ENCODE measurements at regions not wholly inside any gene's neighbourhood (a gene's known extent, or its start where the extent isn't known, plus 50 kb on each side); places are given as distances from the start of the nearest gene placed in this dataset.
"Not testable (repeated sequence)": the region's sequence is repeated elsewhere in the genome, so short reads cannot be mapped to it uniquely, and the experiment has no call there.

DNA sequence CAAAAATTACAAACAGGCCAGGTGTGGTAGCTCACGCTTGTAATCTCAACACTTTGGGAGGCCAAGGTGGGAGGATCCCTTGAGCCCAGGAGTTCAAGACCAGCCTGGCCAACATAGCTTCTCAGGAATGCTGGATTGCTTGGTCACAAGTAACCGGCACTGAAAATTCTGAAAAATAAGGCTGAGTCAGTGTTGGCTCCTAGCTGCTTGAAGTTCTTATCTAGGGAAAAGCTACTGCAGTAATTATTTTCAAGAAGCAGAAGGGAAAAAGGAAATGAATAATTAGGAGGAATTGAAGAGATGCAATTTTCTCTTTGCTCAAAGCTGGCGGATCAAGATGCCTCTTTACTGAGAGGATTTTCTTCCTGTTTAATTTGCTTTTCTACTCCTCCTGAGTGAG, 75.0 kb upstream of the GTF3A start:
- DNase-seq (ENCODE audit: low spot score), result no peak
- TF ChIP-seq, protein P1, sequence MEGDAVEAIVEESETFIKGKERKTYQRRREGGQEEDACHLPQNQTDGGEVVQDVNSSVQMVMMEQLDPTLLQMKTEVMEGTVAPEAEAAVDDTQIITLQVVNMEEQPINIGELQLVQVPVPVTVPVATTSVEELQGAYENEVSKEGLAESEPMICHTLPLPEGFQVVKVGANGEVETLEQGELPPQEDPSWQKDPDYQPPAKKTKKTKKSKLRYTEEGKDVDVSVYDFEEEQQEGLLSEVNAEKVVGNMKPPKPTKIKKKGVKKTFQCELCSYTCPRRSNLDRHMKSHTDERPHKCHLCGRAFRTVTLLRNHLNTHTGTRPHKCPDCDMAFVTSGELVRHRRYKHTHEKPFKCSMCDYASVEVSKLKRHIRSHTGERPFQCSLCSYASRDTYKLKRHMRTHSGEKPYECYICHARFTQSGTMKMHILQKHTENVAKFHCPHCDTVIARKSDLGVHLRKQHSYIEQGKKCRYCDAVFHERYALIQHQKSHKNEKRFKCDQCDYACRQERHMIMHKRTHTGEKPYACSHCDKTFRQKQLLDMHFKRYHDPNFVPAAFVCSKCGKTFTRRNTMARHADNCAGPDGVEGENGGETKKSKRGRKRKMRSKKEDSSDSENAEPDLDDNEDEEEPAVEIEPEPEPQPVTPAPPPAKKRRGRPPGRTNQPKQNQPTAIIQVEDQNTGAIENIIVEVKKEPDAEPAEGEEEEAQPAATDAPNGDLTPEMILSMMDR (IDR thresholded peaks at IDR 0.05; ENCODE audit: poor library complexity), result no peak
- TF ChIP-seq EZH2 (IDR thresholded peaks at IDR 0.05; ENCODE audit: borderline replicate concordance) (no peak), EZH2phosphoT487 (IDR thresholded peaks at IDR 0.05; ENCODE audit: low read depth, severe bottlenecking, unreplicated experiment) (no peak)
- Histone ChIP-seq H3K9me3 (ENCODE audit: low read depth) (no peaks in the 10 kb centered on the region), H3K9me2 (replicated peaks; ENCODE audit: insufficient read depth) (no peaks in the 10 kb centered on the region), H3K4me1 (ENCODE audit: insufficient read depth) (no peaks in the 10 kb centered on the region), H3K4me2 (no peak overlapping the region), H2AFZ (no peak overlapping the region), H3K27ac (no peak overlapping the region), H3K27me3 (no peaks in the 10 kb centered on the region), H3K4me3 (no peak overlapping the region), H4K20me1 (ENCODE audit: insufficient read depth, poor library complexity, severe bottlenecking) (no peaks in the 10 kb centered on the region), H3K79me2 (no peaks in the 10 kb centered on the region), H3K36me3 (replicated peaks; ENCODE audit: insufficient read depth, low read depth) (no peaks in the 10 kb centered on the region)
- 74% methylated on average over 3 of the region's 3 CpGs for WGBS (ENCODE audit: low lambda C conversion rate, missing lambda C conversion rate)

DNA sequence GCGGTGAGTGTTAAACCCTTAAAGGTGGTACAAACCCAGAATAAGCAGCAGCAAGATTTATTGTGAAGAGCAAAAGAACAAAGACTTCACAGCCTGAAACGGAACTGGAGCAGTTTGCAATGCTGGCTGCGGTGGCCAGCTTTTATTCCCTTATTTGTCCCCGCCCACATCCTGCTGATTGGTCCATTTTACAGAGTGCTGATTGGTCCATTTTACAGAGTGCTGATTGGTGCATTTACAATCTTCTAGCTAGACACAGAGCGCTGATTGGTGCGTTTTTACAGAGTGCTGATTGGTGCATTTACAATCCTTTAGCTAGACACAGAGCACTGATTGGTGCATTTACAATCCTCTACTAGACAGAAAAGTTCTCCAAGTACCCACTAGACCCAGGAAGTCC, 73.6 kb upstream of the GTF3A start:
- H3K9me3 ChIP-seq (ENCODE audit: low read depth); H4K20me1 ChIP-seq (ENCODE audit: insufficient read depth, poor library complexity, severe bottlenecking); H3K4me3 ChIP-seq; H3K27ac ChIP-seq; H3K4me1 ChIP-seq (ENCODE audit: insufficient read depth); H3K79me2 ChIP-seq; DNase-seq (ENCODE audit: low spot score); H3K9me2 ChIP-seq (replicated peaks; ENCODE audit: insufficient read depth); H3K4me2 ChIP-seq; H2AFZ ChIP-seq; H3K27me3 ChIP-seq; H3K36me3 ChIP-seq (replicated peaks; ENCODE audit: insufficient read depth, low read depth): not testable (repeated sequence)
- 96% methylated on average over 6 of the region's 6 CpGs for WGBS (ENCODE audit: low lambda C conversion rate, missing lambda C conversion rate)

DNA sequence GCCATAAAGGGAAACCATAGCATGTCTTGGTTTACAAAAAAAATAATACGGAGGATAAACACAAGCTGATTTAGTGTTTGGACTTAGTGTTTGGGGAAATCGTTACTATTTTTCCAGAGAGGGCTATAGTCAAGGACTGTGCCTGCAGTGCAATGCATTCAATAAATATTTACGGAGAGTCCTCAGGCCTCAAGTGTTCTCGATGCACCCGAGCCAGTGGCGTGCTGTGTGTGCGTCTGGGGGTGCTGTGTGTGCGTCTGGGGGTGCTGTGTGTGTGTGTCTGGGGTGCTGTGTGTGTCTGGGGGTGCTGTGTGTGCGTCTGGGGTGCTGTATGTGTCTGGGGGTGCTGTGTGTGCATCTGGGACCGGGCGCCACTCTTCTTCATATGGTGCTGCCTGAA, 71.7 kb upstream of the GTF3A start:
- no peak overlapping the region for H3K4me3 ChIP-seq

DNA sequence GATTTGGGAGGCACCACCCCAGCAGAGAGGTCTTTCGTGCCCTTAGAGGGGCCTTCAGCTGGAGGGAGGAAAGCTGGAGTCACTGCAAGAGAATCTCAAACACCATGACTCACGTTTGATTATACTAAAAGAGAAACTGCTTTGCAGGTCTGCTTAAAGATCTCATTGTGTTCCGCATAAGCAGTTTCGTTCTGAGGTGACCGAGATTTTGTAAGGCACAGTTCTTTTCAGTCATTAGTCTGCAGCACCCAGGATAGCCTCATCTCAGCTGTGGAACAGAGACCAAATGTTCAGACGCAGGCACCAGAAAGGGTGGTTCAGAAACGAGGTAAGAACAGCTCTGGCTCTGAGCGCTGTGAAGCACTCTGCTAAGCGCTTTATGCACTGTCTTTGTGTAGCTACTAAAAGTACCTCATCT, 71.2 kb upstream of the GTF3A start:
- Histone ChIP-seq H3K4me3 (no peak overlapping the region), H3K27ac (peak overlapping the region; percentile 80), H3K36me3 (replicated peaks; ENCODE audit: insufficient read depth, low read depth) (no peaks in the 10 kb centered on the region), H3K9me2 (replicated peaks; ENCODE audit: insufficient read depth) (no peaks in the 10 kb centered on the region), H2AFZ (peak overlapping the region; percentile 46), H3K27me3 (no peaks in the 10 kb centered on the region), H4K20me1 (ENCODE audit: insufficient read depth, poor library complexity, severe bottlenecking) (no peaks in the 10 kb centered on the region), H3K4me1 (ENCODE audit: insufficient read depth) (no peaks in the 10 kb centered on the region), H3K9me3 (ENCODE audit: low read depth) (no peaks in the 10 kb centered on the region), H3K79me2 (no peaks in the 10 kb centered on the region), H3K4me2 (peak overlapping the region; percentile 73)
- peak; percentile 57 for DNase-seq (ENCODE audit: low spot score)
- TF ChIP-seq EZH2 (IDR thresholded peaks at IDR 0.05; ENCODE audit: borderline replicate concordance) (no peak), EZH2phosphoT487 (IDR thresholded peaks at IDR 0.05; ENCODE audit: low read depth, severe bottlenecking, unreplicated experiment) (no peak)
- WGBS (ENCODE audit: low lambda C conversion rate, missing lambda C conversion rate), result 53% methylated on average over 9 of the region's 9 CpGs

More for the DNA sequence above, 71.7 kb upstream of the GTF3A start:
- H3K27ac ChIP-seq, result peak overlapping the region; percentile 80
- H3K4me1 ChIP-seq (ENCODE audit: insufficient read depth), result no peaks in the 10 kb centered on the region
- H3K9me3 ChIP-seq (ENCODE audit: low read depth), result no peaks in the 10 kb centered on the region
- TF ChIP-seq, protein P1 (IDR thresholded peaks at IDR 0.05; ENCODE audit: poor library complexity), result no peak
- TF ChIP-seq EZH2 (IDR thresholded peaks at IDR 0.05; ENCODE audit: borderline replicate concordance) (no peak), EZH2phosphoT487 (IDR thresholded peaks at IDR 0.05; ENCODE audit: low read depth, severe bottlenecking, unreplicated experiment) (no peak)
- H4K20me1 ChIP-seq (ENCODE audit: insufficient read depth, poor library complexity, severe bottlenecking), result no peaks in the 10 kb centered on the region
- no peak for DNase-seq (ENCODE audit: low spot score)
- H3K27me3 ChIP-seq, result no peaks in the 10 kb centered on the region
- no peaks in the 10 kb centered on the region for H3K79me2 ChIP-seq
- whole genome bisulfite sequencing (ENCODE audit: low lambda C conversion rate, missing lambda C conversion rate), result 80% methylated on average over 11 of the region's 11 CpGs
- no peak overlapping the region for H2AFZ ChIP-seq
- no peak overlapping the region for H3K4me2 ChIP-seq
- no peaks in the 10 kb centered on the region for H3K9me2 ChIP-seq (replicated peaks; ENCODE audit: insufficient read depth)
- H3K36me3 ChIP-seq (replicated peaks; ENCODE audit: insufficient read depth, low read depth), result no peaks in the 10 kb centered on the region

Data from hepatocyte (in vitro differentiated cells).